GM18520 (cell line): ENCODE measurements at regions not wholly inside any gene's neighbourhood (a gene's known extent, or its start where the extent isn't known, plus 50 kb on each side); places are given as distances from the start of the nearest gene placed in this dataset.
"Not testable (repeated sequence)": the region's sequence is repeated elsewhere in the genome, so short reads cannot be mapped to it uniquely, and the experiment has no call there.

Source experiments
- ATAC-seq: cut with Tn5 transposase; IDR thresholded peaks from one replicate; pipeline ENCODE4 v1.9.1; 2021; ENCODE audit not compliant: unreplicated experiment

DNA sequence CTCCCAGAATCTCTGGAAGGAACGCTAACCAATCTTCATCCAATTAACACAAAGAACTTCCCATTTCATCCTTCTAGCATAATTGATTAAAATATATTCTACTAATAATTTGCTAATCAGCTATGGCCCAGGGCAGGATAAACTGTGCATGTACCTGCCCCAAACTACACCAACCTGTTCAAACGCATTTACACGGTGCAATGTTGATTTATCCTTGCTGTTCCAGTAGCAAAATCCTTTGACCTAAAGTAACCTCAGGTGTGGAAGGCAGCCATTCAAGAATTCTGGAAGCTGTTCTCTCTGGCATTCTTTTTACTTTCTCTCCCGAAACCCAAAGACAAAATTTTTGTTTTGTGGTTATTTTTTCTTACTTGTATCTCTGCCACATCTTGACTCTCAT lies 309.4 kb downstream of the ZNF674 start:
- ATAC-seq, result no peak

DNA sequence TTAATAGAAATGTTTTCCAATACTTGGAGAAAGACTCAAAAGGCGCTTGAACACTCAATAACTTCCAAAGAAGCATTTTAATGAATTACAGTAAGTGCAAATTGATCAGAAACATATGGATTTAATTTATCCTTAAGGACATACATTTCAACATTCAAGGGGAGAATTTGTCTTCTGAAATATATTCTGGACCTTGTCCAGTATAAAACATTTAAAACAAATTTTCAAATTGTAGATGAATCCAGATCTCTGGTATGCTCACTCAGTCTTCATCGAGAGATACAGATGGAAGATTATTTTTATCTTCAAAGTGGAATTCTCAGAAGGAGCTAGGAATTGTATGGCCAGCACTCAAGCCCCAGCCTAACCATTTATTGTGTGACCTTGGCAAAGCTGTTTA lies 310.4 kb downstream of the ZNF674 start:
- no peak for ATAC-seq

DNA sequence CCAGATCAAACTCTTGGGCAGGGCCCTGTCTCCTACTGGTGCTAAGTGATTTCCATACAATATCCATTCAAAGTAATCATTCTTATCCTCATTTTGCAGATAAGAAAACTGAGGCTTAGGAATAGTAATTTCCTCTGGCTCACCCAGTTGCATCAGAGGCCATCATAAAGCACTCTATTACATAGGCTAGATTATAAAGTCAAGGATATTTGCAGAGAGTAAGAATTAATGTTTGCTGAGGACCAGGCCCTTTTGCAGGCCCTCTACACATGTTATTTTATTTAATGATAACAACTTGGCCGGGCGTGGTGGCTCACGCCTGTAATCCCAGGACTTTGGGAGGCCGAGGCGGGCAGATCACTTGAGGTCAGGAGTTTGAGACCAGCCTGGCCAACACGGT lies 316.8 kb downstream of the ZNF674 start:
- ATAC-seq, result no peak

DNA sequence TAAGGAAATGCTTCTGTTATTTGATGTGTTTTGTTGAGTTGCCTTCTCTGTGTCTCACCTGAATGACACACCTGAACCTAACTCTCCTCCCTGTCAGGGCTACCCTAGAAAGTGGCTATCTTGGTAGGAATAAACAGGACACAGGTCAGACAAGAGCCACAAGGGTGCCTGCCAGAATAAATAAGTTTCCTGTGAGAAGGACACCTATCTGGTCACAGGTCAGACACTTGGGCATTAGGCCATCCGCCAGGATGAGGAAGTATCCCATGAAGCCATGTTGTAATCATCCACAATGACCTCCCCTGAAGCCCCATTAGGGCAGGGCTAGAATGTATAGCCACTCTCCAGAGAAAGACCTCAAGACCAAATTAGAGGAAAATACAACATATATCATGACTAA lies 318.8 kb downstream of the ZNF674 start:
- ATAC-seq, result no peak

DNA sequence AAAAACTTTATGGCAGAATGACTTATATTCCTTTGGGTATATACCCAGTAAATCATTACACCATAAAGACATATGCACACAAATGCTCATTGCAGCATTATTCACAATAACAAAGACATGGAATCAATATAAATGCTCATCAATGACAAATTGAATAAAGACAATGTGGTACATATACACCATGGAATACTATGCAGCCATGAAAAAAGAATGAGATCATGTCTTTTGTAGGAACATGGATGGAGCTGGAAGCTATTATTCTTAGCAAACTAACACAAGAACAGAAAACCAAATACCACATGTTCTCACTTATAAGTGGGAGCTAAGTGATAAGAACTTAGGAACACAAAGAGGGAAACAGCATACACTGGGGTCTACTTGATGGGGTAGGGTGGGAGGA lies 321.7 kb downstream of the ZNF674 start:
- ATAC-seq, result not testable (repeated sequence)

DNA sequence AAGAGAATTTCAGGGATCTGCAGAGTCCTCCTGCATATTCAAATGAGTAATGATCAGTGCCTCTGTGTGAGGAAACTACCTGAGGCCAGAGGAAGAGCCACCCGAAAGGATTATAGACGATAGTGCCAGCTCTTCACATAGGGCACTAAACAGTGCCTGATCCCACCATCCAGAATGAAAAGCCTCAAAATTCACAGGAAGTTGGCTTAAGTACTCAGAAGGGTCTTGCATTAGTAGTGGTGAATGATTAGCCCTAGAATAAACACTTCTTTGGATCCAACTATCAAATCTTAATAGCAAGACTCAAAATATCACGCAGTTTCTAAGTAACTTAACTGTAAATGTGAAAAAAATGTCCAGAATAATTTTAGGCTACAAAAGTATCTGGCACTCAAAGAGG lies 324.4 kb downstream of the ZNF674 start:
- no peak for ATAC-seq

DNA sequence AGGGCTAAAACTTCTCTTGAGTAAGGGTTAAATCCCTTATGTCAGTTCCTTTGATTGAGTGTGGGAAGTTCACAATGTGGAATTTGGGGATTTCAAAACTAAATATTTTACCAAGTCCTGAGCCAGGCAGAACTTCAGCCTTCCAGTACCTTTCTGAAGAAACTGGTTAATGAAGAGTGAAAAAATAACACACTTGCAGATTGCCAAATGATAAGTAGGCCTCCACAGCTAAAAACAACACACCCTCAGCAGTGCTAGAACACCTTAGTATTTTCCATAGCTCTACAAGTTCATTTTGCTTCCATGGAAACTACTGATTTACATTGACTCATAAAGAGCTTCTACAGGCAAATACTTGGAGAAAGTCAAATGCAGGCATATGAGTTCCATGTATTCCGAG lies 326.8 kb downstream of the ZNF674 start:
- ATAC-seq, result no peak

DNA sequence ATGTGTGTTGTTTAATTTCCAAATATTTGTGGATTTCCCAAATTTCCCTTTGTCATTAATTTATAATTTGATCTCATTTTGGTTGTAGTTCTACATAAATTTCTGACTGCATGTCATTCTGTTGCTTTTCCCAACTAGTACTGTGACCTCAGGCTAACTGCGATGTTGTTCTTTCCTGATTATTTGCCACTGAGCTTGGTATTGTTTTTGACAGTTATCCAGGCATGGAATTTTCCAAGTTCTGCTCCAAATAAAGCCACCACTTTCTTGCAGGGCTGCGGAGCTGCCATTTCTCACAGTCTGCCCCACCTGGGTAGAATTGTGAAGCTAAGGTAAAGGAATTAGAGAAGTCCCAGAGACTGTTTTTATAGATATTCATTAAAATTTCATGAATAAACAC lies 328.8 kb downstream of the ZNF674 start:
- ATAC-seq, result no peak

DNA sequence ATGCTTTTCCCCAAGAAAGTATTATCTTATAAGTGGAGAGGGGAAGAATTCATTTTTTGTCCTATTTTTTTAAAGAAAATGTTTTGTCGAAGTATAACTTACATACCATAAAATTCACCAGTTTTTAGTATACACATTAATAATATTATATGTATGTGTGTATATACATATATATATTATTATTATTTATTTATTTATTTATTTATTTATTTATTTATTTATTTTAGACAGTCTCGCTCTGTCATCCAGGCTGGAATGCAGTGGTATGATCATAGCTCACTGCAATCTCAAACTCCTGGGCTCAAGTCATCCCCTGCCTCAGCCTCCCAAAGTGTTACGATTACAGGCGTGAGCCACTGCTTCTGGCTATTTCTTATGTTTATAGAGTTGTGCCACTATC lies 334.1 kb downstream of the ZNF674 start:
- ATAC-seq, result no peak

DNA sequence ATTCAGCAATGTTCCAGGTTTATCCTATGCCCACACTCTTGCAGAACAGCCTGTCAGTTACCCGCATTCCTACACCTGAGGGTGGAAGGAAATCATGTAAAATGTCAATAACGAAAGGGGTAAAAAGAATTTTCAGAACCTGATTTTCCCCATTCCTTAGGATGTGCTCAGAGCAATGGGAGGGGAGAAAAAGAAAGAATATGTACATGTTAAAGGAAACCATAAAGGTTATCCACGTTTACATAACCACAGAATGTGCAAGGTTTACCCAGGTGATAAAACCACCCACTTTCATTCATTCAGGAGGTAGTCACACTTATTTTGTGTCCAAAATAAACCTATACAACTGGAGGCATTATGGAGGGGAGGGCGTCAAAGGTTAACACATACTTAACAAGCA lies 335.5 kb downstream of the ZNF674 start:
- no peak for ATAC-seq

DNA sequence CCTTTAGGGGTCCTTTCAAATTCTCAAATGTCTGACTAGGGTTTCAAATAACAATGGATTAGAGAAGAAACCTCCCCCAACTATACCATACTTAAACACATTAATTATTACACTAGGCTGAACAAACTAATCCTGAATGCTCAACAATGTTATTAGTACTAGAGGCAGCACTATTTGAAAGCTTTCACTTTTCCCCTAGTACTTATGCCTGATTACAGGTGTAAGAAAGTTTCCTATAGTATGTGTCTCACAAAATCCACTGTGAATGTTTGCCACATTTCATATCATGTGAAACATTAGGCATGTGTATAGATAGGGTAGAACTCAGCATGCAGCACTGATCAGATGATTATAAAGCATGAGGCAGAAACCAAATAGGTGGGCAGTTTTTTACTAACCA lies 336.2 kb downstream of the ZNF674 start:
- ATAC-seq, result no peak

DNA sequence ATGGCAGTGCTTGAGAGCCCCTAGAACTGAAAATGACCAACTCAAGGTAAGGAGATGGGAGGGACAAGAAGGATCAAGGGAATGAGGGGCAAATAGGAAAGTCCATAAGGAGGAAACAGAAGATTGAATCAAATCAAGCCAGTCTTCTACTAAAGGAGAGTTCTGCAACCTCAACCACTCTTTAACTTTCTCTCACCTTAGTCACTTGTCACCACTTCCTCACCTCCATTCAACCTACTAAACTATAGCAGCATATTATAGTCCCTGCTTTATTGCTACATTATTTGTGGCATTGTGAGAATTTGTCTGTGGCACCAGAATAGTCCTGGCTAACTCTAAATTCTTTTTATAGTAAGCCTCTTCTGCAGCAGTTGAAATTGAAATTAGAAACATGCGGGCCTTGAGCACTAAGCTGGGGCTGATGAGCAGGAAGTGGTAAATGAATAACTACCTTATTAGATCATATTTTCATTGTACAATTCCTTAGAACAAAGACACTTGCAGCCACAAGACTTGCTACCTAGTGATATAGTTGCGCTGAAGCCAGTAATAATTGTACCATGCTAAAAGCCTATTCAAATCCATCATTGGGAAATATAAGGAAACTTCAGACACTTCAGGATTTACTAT lies 336.9 kb downstream of the ZNF674 start:
- no peak for ATAC-seq

DNA sequence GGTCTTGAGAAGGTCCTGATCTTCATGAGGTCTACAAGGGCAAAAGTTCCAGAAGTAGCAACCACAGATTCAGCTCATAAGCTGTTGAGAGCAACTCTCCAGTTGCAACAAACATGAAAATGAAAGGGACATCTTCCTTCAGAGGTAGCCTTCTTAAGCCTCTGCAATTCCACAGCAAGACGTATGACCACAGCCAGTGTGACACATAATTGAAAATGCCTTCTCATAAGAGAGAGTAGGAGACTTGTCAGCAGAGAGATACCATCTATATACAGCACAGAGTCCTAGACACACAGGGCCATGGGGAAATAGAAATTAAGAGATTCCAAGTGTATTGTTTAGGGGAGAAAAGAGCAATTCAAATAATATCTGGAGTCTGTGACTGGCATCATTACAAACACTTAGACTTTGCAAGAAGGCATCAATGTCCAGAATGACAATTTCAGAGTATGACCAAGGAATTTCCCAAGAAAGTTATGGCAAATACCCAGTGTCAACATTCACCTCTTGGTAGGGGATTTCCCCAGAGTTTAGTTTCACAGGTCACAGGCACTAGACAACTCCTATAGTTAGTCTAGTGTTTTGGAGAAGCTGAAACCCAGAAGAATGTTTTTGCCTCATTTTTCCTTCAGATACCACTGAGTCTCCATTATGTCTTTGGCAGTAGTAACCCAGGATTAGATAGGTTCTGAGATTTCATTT lies 340.3 kb downstream of the ZNF674 start:
- ATAC-seq, result no peak

DNA sequence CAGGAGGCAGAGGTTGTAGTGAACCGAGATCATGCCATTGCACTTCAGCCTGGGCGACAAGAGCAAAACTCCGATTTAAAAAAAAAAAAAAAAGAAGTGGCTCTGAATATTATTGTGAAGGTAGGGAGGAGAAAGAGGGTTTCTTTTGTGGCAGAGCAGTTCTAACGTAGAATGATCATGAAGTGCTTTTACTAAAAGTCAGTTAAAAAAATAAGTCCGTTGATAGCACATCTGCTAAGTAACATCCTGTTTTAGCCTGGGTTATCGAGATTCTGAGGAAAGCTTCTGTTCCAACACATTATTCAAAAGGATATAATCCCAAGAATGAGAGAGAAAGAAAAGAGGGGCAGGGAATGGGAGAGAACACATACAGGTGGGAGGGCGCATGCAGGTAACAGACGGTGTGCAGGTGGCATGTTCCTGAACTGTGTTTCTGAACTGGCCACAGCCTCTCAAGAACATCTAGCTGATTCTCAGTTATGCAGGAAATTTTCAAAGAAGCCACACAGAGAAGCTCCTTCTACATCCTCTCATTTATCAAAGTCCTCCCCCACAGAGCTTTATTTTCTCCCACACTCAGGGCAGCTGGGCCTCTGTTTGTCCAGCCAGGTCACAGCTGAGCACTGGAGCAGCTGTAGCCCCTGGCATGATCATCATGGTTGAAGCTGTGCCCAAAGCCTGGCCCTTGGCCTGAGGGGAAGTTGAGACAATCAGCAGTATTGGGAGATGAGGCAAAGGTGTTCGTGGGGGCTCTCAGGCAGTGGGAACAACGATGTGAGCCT lies 342.3 kb downstream of the ZNF674 start:
- ATAC-seq, result no peak

DNA sequence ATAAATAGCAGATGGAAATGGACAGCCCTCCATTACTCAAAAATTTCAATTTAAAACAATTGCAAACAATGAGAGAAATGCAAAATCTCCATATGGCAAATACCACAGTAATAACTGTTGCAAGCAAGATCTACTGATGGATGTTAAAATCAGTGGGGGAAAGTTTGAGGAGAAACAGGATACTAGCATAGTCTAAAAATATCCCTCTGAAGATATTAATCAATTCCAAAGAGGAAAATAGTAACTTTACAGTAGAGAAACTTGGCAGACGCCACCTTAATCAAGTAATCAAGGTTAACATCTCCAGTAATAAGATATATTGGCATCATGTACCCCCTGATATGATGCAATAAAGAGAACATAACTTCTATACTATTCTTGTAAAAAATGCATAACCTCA lies 344.8 kb downstream of the ZNF674 start:
- no peak for ATAC-seq

DNA sequence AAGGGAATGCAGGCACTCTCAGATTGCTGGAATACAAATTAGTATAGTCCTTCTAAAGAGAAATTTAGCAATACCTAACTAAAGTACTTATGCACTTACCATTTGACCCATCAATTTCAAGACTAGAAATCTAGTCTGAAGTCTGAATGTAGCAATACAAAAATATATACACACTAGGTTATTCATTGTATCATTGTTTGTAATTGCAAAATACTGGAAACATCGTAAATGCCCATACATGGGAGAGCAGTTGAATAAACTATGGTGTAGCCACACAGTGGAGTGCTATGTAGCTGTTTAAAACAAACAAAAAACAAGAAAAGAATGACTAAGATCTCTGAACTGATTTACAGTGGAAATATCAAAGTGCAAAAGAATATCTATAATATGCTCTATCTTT lies 346.4 kb downstream of the ZNF674 start:
- no peak for ATAC-seq

DNA sequence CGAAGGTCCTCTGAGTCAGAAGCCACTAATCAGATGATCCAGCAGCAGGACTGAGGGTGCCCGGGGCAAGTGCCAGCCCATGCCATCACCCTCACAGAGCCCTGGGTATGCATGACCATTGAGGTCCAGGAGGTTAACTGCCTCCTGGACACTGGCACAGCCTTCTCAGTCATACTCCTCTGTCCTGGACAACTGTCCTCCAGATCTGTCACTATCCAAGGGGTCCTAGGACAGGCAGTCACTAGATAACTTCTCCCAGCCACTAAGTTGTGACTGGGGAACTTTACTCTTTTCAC lies 358.5 kb downstream of the ZNF674 start:
- not testable (repeated sequence) for ATAC-seq

DNA sequence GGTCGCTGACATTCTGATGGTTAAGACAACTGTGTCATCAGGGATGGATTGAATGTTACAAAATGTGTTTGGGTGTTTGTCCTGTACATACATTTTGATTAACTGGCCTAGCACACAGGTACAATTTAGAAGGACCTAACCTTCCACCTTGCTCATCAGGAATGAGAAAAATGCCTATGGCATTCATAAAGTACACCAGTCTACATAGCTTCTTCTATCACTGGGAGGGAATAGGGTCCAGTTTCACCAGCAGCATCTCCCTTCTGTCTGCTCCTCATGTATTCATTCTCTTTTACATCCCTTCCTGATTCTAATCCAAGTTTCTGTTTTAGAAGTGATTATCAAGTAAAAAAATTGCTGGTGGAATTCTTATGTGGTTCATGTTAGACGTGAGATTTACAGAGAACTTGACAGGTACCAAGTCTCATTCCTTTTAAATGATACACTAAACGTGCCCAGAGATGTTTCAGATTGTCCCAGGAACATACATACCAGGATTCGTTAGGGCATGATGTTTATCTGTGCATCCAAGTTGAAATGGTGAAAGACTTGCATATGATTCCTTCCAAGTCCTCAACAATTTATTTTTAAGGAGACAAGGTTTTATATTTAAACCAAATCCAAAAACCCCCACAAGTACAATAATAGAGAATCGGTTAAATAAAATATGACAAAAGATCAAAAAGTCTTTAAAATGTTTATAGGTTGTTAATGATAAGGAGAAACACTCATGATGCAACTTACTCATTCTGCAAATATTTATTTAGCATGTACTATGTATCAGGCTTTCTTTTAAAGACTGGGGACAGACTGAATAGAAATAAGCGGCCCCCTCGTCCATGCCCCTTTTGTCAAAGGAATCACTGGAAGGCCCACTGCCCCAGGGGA lies 359.1 kb downstream of the ZNF674 start:
- no peak for ATAC-seq

DNA sequence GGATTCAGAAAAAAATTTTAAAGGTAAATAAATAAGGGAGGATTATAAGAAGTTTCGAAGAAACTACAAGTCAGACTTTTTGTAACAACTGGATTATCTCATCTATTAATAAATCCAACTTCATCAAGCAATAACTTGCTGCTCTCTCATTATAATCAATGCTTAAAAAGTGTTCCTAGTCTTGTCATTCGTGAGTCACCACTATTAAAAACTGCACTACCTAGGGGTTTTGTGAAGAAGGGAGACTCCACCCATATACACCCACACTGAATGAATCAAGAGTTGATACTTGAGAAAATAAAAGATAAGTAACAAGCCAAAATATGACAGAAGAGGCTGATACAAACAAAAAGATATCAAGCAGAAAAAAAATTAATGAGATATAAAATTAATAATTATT lies 360.5 kb downstream of the ZNF674 start:
- no peak for ATAC-seq

DNA sequence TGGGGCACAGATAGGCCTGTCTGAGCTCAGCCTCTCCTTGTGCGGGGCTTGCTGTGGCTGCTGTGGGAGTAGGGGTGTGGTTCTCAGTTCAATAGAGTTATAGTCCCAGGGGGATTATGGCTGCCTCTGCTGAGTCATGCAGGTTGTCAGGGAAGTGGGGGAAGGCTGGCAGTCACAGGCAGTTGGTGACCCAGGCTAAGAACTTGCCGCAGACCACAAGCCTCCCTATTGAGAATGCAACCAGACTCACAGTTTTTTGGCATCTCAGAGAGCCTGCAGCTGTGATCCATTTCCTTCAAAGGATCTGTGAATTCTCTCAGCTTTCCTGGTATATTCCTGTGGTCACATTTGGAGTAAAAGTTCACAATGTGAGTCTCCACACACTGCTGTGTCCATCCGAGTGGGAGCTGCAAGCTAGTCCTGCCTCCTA lies 364.9 kb downstream of the ZNF674 start:
- ATAC-seq, result no peak

DNA sequence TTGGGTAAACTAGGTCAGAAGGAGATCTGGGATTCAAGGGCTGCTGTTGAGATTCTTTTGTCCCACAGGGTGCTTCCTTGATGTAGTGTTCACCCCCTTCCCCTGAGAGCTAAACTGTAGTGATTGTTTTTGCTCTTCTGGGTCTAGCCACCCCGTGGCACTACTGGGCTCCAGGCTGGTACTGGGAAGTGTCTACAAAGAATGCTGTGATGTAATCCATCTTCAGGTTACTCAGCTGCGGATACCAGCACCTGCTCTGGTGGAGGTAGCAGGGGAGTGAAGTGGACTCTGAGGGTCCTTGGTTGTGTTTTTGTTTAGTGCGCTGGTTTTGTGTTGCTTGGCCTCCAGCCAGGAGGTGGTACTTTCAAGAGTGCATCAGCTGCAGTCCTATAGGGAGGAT lies 365.5 kb downstream of the ZNF674 start:
- no peak for ATAC-seq
